GM12892 (cell line): ENCODE measurements at regions not wholly inside any gene's neighbourhood (a gene's known extent, or its start where the extent isn't known, plus 50 kb on each side); places are given as distances from the start of the nearest gene placed in this dataset.

Experiments
- DNase-seq: peaks from one replicate; pipeline ENCODE4 v3.0.0; 2011; ENCODE audit not compliant: insufficient read length
- FAIRE-seq: peaks from 2 replicates; lab custom pipeline; 2011; peaks lifted over from hg19 to GRCh38; lab: Jason Lieb, UNC
- POLR2A ChIP-seq: IDR thresholded peaks from 2 replicates; pipeline ENCODE4 v1.6.1; 2011; ENCODE audit warnings: low read depth, low read length, control low read depth
- POLR2AphosphoS5 ChIP-seq: IDR thresholded peaks from 2 replicates; pipeline ENCODE4 v1.6.1; 2011; ENCODE audit warnings: low read depth, low read length, control low read depth
- TAF1 ChIP-seq: IDR thresholded peaks from 2 replicates; pipeline ENCODE4 v1.6.1; 2011; ENCODE audit warnings: low read depth, mild to moderate bottlenecking, control low read depth, low read length, borderline replicate concordance

DNA sequence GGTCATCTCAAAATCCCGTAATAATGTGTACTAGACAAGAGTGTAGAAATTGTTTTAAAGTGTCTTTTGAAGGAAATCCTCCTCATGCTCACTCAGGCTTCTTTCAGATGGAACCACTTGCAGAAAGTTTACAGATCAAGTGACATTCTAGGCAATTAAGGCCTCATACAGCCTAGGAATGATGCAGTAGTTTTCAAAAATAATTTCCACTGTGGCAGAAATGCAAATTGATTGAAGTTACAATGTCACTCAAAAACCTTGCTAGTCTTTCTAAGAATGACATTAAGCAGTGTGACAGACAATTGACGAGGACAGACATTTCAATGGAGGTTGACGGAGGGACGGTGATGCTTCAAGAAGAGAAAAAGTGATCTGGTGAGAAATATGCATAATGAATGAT is 53.5 kb upstream of the CDH8 start:
- no peak for DNase-seq
- no peak for FAIRE-seq
- TF ChIP-seq POLR2A = no peak
- TF ChIP-seq POLR2AphosphoS5 = no peak
- TF ChIP-seq TAF1 = no peak

DNA sequence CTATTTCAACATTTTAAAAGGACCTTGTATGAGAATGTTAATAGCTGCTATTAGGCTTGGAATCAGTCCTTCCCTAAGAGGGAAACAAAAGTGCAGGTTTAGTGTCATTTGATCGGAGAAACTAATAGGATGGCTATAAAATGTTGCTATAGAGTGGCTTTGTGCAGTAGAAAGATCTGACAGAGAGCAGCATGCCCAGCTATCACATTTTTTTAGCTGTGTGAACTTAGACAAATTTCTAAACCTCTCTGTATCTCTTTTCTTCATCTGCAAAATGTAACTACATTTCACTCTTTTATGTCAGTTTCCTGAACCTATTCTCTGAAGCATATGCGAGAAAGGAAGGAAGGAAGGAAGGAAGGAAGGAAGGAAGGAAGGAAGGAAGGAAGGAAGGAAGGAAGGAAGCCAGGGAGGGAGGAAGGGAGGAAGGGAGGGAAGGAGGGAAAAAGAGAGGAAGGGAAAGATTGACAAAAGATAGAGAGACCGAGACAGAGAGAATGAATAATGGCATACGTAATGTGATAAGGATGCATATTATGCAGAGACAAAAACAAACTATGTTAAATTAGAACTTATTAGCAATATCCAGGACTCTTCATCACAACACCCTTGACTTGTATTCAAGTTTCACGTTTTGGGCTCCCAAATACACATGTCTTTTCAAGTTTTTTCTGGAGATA is 52.6 kb upstream of the CDH8 start:
- TF ChIP-seq POLR2A (no peak), TAF1 (no peak), POLR2AphosphoS5 (no peak)
- FAIRE-seq = no peak
- DNase-seq = no peak
